Omental fat pad (tissue), 3 donors: ENCODE measurements at regions not wholly inside any gene's neighbourhood (a gene's known extent, or its start where the extent isn't known, plus 50 kb on each side); places are given as distances from the start of the nearest gene placed in this dataset.

Experiments used
- ATAC-seq: fragments of 150-250 bp; one replicate; pipeline ENCODE4 v1.9.1; 2016; ENCODE audit warnings: mild to moderate bottlenecking, moderate library complexity; ENCODE audit not compliant: low FRiP score
- DNase-seq: peaks from one replicate; pipeline ENCODE4 v3.0.0-alpha.2; 2019; ENCODE audit warnings: low spot score
- CTCF ChIP-seq, 3 donors: fragments of 450-650 bp; IDR thresholded peaks; one replicate each; pipeline ENCODE4 v1.5.1; 2016 to 2017; ENCODE audit warnings: antibody characterized with exemption in 3 of 3, mild to moderate bottlenecking in 3 of 3, moderate library complexity in 2 of 3

GRCh38 chr15:95988574-95988887, 342.0 kb upstream of the NR2F2 start:
- ATAC-seq (no peak), DNase-seq (no peak)
- TF ChIP-seq CTCF (IDR thresholded peaks at IDR 0.05): no peak

- ATAC-seq: no peak
- no peak for DNase-seq
- no peak for TF ChIP-seq CTCF (IDR thresholded peaks at IDR 0.05)
Measured at GRCh38 chr15:95989392-95989791, 341.1 kb upstream of the NR2F2 start.

- TF ChIP-seq CTCF (IDR thresholded peaks at IDR 0.05): no peak
- ATAC-seq (no peak), DNase-seq (no peak)
Measured at GRCh38 chr15:95990833-95991232, 339.7 kb upstream of the NR2F2 start.

GRCh38 chr15:95994418-95994817, 336.1 kb upstream of the NR2F2 start:
- no peak for TF ChIP-seq CTCF (IDR thresholded peaks at IDR 0.05)
- DNase-seq (no peak), ATAC-seq (no peak)

GRCh38 chr15:95995375-95996168, 334.9 kb upstream of the NR2F2 start:
- DNase-seq (no peak), ATAC-seq (no peak)
- no peak for TF ChIP-seq CTCF (IDR thresholded peaks at IDR 0.05)

- DNase-seq: no peak
- TF ChIP-seq CTCF (IDR thresholded peaks at IDR 0.05): no peak
- ATAC-seq: no peak
Measured at GRCh38 chr15:95996494-95996893, 334.0 kb upstream of the NR2F2 start.

GRCh38 chr15:95998935-95999334, 331.6 kb upstream of the NR2F2 start:
- no peak for ATAC-seq
- TF ChIP-seq CTCF (IDR thresholded peaks at IDR 0.05): no peak
- no peak for DNase-seq
